MM.1S (cell line): ENCODE measurements at regions not wholly inside any gene's neighbourhood (a gene's known extent, or its start where the extent isn't known, plus 50 kb on each side); places are given as distances from the start of the nearest gene placed in this dataset.

ENCODE experiments used
- CTCF ChIP-seq: fragments of 300-600 bp; sonication (generic); IDR thresholded peaks from 2 replicates; pipeline ENCODE4 v1.5.1; 2016; ENCODE audit warnings: antibody characterized with exemption, low read length, mixed read lengths
- EZH2 ChIP-seq: fragments of 300-600 bp; sonication (generic); optimal IDR thresholded peaks from 2 replicates; pipeline ENCODE3; 2017; ENCODE audit warnings: low read depth, mild to moderate bottlenecking, antibody characterized with exemption, low read length, mixed read lengths
- EZH2phosphoT487 ChIP-seq: fragments of 300-600 bp; sonication (generic); IDR thresholded peaks from 2 replicates; pipeline ENCODE4 v1.6.1; 2018; ENCODE audit warnings: antibody characterized with exemption, low read length

DNA sequence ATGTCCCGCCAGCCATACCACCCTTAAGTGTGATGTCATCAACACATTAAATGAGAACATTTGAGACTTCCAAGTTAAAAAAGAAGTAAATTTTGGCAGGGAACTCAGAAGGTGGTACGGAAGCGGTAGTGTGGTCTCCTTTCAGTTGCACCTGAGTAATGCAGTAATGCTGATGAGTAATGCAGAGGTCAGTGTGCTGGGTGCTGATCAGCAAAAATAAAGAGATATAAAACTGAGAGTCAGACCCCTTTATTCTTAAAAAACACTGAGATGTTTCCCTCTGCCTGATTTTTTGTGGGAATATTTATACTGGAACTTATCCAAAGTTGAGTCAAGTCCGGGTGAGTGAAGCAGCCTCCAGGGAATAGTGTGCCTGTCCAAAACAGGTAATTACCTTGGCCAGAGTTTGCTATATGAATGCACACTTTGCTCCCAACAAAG is 370.6 kb upstream of the PRICKLE1 start:
- TF ChIP-seq CTCF (no peak), EZH2phosphoT487 (no peak), EZH2 (no peak)
